GM19324 (cell line): ENCODE measurements at regions not wholly inside any gene's neighbourhood (a gene's known extent, or its start where the extent isn't known, plus 50 kb on each side); places are given as distances from the start of the nearest gene placed in this dataset.

ENCODE experiments used
- ATAC-seq: cut with Tn5 transposase; IDR thresholded peaks from one replicate; pipeline ENCODE4 v1.9.1; 2021; ENCODE audit warnings: mild to moderate bottlenecking, moderate library complexity; ENCODE audit not compliant: unreplicated experiment, low FRiP score

DNA sequence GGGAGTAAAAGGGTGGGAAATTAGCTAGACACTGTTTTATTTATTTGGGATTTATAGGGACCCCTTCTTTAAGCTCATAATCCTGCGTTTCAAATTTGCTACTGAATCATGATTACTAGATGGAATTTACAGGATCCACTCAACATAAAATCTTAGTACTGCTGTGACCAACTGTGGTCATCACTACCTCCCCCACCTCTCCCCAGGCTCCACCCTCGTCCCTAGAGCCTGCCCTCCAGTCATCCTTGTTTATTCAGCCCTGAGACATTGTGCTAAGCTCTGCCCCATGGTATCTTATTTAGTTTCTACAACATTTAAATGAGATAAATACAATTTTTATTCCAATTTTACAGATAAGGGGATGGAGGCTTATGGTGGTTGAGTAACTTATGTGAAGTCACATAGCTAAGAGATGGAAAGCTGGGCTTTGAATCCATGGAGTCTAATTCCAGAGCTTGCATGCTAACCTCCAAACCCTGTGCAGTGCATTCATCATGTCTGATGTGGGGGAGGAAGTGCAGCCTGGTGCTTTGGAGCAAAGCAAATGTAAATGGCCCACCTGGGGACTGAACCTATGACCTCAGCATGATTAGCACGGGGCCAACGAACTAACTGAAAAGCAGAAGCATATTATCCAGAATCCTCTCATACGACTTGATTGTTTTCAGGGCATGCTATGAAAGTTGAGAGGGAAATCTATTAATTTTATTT lies 502.4 kb downstream of the TMEM182 start:
- no peak for ATAC-seq

DNA sequence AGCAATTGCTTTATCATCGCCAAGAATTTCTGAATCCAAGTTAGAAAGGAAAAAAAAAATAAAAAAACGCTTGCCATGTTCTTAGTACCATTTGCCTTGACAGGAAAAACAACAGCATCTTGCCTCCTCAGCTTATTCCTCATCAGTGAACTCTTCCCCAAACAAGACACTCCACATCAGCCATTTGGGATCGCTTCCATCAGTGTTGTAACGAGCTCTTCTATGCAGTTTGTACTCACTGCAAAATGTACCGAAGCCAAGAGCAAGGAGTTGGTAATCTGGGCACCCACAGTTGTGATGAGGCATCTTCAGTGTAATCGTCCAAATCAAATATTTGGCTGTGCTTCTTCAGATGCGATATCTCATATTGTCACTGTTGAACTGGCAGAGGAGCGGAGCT lies 503.7 kb downstream of the TMEM182 start:
- no peak for ATAC-seq

DNA sequence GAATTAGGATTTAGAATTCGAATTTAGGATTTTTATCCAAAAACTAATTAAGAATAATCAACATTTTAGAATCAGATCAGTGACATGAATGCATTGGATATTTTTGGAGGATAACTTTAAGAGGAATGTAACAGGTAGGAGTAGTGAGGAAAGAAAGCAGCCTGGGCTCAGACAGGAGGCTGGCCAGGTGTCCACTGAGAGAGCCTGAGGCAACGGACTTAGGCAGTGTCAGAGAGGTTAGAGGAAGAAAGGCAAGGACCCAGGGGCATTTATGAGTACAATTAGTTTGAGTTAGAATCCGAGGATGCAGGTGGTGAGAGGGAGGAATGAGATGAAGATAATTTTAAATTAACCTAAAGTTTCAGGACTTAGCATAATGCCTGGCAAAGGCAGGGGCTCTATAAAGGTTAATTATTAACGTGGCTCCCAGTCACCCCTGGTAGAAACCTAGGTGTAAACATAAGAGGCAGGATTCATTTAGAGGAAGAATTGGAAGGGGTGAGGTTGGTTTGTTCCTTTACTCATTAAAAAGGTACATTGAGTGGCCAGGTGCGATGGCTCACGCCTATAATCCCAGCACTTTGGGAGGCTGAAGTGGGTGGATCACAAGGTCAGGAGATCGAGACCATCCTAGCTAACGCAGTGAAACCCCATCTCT lies 507.1 kb downstream of the TMEM182 start:
- ATAC-seq: no peak

DNA sequence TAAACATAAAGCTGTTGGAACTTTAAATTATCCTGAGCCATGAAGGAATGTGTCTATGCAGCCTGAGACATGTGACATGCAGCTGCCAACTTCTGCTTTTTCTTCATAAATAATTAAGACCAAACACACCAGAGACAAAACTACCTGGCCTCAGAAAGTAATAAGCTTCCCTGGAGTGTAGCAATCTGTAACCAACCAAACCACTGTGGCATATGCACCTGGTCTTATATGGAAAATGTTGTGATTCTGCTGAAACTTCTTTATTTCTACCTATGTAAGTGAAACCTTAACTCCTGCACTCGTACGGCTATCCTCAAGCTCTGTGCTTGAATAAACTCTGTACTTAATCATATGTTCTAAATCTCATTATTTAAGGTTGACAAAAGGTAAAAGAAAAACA lies 515.0 kb downstream of the TMEM182 start:
- ATAC-seq: no peak

DNA sequence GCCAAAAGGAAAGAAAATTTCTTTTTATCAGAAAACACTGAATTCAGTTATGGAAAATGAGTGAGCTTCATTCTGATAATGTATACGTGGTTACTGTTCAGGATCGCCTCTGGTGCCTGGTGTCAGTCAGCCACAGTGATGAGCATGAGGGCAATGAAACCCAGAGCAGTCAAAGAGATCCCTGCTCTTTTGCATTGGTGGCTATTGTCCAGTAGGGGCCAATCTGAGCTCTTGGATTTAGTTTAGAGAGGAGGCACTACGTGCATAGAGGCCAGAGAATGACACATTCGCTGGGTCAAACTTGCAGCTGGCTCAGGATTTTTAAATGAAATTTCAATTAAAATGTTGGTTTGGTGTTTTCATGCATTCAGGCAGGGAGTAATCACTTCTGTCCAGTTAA lies 522.9 kb downstream of the TMEM182 start:
- ATAC-seq: no peak

DNA sequence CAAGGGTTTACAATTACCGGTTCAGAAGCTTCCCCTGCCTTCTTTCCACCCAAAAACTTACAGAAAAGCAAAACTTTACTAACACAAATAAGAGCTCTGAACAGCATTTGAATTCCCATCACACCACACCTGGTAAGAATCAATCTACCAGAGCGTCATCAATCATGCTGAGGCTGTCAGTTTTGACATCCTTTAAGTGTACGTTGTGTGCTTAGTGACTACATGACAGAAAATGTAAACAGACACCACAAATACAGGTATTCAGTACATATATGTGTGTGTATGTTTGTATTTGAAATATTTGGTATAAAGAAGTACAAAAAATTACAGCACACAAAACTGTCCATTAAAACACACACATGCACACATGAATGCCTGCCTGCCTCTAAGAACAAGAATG lies 523.5 kb downstream of the TMEM182 start:
- no peak for ATAC-seq

DNA sequence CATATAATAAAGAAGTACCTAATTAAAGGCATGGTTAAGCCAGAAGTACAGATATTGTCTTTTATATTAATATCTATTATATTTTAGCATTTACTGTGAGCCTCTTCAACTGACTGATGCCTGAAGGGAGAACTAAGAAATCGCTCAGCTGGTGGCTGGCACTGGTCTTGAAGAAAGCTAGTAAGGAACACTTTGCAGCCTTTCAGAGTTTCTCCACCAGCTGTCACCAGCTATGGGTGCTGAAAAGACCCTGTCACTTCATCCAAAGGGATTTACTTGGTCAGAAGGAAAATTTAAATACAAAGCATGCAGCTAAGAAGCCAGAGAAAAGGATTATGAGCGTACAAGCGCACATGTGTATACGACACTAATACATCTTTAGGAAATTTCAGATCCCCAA lies 525.9 kb downstream of the TMEM182 start:
- ATAC-seq: no peak

DNA sequence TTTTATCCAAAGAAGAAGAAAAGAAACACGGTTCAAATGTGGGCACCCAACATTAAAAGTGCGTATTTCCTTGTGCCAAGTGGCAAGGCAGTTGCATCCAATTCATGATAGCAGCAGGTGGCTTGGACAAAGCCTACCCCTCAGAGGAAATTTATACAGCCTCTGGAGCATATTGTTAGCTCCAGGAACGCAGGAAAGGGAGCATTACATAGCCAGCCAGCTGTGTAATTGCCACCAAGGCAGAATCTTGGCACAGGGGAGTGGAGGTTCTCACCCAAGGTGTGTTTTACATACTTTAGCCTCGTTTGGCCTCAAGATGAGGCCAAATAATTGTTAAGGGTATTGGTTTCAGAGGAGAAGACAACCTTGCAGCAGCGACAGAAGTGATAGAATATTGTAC lies 526.9 kb downstream of the TMEM182 start:
- ATAC-seq: no peak

DNA sequence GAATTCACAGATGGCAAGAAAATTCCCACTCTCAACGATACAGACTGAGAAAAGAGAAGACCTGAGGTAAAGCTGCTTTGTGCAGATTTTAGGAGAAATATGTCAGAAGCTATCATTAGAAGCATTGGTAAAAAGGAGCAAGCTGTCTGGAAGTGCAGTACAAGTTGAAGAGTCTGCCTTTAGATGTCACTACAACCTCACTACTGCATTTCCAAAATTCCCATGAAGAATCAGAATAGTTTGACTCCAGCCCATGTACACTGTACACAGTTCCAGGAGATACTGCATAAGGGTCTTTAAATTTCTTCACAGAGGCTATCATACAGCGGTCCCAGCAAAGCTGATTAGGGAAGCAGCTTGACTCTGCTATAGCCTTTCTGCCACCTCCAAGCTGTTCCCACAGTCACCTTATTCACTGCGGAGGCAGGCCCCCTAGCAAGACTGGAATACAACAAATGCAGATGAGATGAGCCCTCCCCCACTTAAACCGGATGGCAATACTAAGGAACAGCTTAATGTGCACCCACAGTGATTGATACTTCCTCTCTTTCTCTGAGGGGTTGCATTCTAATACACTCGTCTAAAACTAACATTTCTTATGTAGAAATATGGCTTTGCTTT lies 527.4 kb downstream of the TMEM182 start:
- no peak for ATAC-seq

DNA sequence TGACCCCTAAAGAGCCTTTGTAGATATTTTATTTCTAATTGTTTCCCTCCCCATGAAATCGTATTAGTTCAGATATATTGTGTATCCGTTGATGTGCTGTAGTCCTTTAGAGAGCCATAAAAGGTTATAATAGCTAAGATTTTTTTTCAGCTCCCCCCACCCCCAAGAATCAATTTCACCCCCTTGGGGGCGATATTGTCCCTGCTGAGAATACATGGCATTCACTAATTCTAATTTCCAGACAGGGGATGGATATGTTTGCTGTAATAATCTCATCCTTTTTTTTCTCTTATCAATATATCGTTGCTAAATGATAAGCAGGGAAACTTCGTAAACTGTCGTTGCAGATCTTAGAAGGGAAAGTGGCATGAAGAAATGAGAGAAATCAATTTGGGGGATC lies 530.7 kb downstream of the TMEM182 start:
- no peak for ATAC-seq

DNA sequence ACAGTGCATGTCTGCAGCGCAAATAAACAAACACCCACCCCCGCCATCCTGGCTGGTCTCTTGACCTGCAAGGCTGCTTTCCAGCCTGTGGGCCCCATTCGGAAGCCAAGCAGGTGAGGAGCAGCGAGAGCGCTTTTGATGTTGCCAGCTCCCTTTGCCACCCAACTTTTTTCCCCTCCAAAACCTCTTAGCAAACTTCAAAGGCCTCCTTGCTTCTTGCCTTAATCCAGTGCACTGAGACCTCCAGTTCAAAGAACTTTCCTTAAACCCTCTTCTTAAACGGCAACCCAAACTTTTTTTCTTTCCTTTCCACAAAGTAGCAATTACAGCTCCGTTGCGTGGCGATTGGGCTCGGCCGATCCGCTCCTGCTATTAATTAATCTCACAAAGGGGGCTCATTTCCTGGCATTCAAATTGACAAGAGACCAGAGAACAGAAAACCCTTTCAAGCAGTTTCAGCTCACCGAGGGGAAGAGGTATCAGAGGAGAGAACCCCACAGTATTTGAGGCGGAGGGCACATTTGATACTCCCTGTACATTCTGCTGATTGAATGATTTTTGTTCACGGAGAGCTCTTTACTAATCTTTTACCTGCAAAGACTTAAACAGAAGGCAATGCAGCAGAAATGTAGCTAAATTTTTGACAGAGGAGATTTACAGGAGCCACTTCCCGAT lies 531.4 kb downstream of the TMEM182 start:
- ATAC-seq: no peak

DNA sequence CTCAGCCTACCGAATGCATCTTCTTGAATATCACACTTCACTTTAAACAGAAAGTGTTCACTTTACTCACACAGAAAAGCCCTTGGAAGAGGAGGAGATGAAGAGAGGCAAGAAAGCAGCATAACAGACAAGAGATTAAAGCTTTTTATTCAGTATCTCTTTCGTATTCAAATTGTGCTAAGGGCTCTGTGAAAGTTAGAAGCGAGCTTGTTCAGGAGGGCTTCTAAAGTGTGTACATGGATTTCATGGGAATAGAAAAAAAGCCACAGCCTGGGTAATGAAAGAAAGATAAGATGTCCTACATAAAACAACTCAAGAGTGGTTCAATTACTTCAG lies 531.9 kb downstream of the TMEM182 start:
- no peak for ATAC-seq

DNA sequence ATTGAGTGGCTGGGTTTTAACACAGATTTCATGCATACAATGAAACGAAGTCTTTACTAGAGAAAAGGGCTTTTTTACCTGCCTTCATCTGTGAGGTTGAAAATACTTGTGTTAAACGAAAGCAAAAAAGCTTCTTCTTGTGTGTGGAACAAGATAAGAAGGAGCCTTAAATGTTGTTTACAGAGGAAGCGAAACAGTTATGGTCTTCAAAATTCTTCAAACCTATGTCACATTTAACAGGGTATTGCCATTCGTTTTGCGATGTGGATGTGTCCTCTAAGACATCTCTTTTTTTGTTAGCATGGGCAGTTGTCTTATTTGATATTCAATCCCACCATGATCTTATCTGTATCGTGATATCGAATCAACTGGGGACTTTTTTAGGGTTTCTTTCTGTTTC lies 532.6 kb downstream of the TMEM182 start:
- no peak for ATAC-seq

DNA sequence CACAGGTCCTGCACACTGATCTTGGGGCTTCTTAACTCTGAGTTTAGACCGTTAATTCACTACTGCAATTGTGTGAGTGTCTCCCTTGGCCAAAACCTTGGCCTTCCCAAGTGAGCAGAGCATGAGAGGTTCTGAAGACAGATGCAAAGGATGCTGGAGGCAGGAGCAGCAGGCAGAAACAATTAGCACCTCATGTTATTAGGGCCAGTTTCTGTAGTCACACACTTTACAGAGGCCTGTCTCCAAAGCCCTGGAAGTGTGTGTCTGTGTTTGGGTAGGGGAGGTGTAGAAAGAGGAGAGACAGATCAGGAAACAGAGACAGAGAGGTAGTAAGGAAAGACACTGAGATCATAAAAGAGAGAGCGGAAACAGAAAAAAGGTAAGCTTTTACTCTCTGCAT lies 533.8 kb downstream of the TMEM182 start:
- ATAC-seq: no peak

DNA sequence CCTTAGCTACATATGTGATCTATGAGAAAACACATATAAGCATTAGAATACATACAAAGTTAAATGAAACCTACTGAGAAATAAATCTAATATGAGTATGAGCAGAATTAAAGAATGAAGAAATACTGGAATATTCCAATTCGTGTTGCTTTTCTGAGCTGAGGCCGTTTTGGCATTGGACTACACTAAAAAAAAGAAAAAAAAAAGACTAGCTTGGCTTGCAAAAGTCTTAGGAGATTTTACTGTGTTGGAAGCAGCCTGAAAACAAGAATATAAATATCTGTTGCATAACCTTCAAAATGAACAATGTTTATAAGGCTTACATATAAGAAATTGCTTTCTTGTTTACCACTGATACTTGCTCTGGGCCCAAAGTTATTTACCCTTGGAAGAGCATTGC lies 562.8 kb downstream of the TMEM182 start:
- no peak for ATAC-seq

DNA sequence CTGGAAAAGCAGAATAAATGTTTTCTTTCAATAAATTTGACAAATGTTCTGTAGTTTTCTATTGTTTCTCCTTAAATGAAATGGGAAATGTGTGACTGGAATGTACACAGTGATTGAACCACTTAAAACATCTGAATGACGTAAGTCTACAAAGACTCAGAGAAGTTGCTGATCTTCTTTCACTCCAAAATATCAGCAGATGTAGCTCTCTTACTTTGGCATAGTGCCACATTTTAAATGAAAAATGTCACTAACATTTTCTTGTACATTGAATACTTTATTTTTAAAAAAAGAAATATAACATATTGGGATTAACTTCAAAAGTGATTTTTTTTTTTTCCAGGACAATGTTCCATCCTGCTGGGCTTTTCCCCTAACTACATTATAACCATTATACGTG lies 565.6 kb downstream of the TMEM182 start:
- ATAC-seq: no peak

DNA sequence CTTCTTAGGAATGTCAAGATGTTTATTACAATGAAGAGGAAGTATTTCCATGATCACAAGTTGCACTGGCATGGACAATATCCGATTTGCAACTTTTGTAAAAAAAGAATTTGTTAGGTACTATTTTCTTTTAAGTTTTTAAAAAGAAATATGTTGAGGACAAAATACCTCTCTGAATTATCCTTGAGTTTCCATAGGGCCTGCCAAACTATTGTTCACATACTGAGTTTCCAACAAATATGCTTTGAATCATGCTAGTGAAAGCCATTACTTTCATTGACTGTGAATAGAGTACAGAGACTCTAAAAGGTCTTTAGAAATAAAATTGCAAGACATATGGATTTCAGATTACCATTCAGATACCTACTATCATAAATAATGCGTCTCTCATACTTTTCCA lies 566.1 kb downstream of the TMEM182 start:
- no peak for ATAC-seq

DNA sequence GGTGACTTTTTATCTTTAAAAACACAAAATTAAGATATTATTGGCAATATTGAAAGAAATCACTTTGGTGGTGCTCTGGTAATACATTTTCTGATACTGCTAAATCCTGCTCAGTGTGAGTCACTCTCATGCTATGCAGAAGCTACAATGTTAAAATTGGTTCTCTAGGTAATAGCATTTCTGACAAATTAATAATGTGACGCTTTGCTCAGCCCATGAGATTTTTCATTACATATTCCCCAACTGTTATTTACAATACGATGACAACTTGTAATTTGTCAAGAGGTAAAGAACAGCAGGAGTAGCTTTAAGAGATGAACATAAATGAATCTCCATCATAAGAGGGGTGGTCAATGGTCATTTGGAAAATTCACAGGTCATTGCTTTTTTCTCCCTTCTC lies 573.6 kb downstream of the TMEM182 start:
- ATAC-seq: no peak

DNA sequence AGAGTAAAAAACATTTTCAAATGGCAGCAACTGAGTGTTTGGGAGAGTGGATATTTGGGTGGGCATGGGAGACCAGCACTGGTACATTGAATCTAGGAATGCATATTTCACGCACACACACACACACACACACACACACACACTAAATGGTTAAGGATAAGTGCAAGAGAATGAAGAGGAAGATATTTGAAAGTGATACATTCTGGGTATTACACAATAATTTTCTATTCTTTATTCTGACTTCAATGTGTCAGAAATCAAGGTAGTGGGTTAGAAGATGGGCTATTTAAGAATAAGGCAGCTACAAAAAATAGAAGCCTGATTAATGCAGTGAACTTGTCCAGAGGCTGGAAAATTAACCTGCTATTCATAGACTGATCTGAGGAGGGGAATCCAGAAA lies 577.0 kb downstream of the TMEM182 start:
- ATAC-seq: no peak

DNA sequence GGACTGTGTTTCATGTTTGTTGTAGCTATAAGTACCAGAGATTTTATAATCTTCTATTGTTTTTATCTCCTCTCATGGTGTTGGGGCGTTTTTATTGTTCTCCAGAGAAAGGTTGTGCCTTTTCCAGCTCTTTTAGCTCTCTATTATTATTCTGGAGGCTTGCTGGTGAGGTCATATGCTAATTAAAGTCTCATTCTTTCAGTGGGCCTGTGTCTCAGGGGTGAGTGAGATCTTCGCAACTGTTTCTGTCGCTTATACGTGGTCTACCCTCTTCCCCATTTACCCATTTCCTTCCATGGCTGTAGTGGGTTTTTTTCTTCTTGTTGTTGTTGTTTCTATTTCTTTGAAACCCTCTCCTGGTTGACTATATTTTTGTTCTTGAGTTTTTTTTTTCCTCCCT lies 584.9 kb downstream of the TMEM182 start:
- no peak for ATAC-seq

DNA sequence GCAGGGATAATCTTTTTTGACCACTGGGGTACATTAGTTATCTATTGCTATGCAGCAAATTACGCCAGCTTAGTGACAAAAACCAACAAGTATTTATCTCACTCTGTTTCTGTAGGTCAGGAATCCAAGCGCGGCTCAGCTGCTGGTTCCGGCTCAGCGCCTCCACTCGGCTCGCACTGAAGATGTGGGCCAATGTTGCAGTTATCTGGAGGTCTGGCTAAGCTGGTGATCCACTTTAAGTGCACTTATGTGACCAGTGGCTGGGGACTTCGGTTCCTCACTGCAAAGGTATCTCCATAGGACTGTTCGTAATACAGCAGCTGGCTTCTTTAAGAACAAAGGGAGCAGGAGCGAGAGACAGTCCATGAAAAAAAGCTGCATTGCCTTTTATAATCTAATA lies 591.9 kb downstream of the TMEM182 start:
- ATAC-seq: no peak

DNA sequence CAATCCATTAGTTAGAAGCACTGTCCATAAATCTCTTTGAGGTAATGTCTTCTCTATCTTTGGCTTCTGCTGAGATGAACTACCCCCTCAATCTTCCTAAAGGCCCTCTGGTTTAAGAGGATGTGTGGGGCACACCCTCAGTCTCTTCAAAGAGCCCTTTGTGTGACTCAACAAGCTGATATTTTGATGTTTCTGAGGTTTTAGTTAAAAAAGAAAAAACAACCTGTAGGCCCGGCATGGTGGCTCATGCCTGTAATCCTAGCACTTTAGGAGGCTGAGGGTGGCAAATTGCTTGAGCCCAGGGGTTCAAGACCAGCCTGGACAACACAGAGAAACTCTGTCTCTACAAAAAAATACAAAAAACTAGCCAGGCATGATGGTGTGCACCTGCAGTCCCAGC lies 593.5 kb downstream of the TMEM182 start:
- ATAC-seq: no peak
